ENCODE measurements at regions not wholly inside any gene's neighbourhood (a gene's known extent, or its start where the extent isn't known, plus 50 kb on each side); places are given as distances from the start of the nearest gene placed in this dataset.

GRCh38 chr14:61950340-61950739, 188.1 kb downstream of the SNAPC1 start:
- H3K4me3 ChIP-seq, result no peak overlapping the region
- 71 to 77% (median 73%) methylated on average over 3 of the region's 3 CpGs for WGBS, 4 donors
- intact Hi-C loops (cut with DNase I), result no loop called here
- H3K9me3 ChIP-seq, result peaks cover 0 to 3% (median 0%) of the 10 kb centered on the region in 12 donors
- H3K4me1 ChIP-seq, result no peaks in the 10 kb centered on the region
- no peak for TF ChIP-seq CTCF (IDR thresholded peaks at IDR 0.05)
- TF ChIP-seq POLR2A (IDR thresholded peaks at IDR 0.05), result no peak
- no peak for ATAC-seq
- no peaks in the 10 kb centered on the region for H3K36me3 ChIP-seq
- DNase-seq, result no peak
- H3K27ac ChIP-seq, result no peak overlapping the region
- no peaks in the 10 kb centered on the region for H3K27me3 ChIP-seq

GRCh38 chr14:61953602-61954001, 191.4 kb downstream of the SNAPC1 start:
- Histone ChIP-seq H3K9me3 (peaks cover 0 to 25% (median 8%) of the 10 kb centered on the region in 12 donors), H3K4me3 (no peak overlapping the region), H3K27me3 (no peaks in the 10 kb centered on the region), H3K4me1 (no peaks in the 10 kb centered on the region), H3K27ac (no peak overlapping the region), H3K36me3 (no peaks in the 10 kb centered on the region)
- TF ChIP-seq CTCF (IDR thresholded peaks at IDR 0.05) (no peak), POLR2A (IDR thresholded peaks at IDR 0.05) (no peak)
- DNase-seq (no peak), ATAC-seq (no peak)
- intact Hi-C loops (cut with DNase I), result no loop called here
- WGBS, 4 donors, result 49 to 64% (median 59%) methylated on average over 1 of the region's 1 CpG

GRCh38 chr14:61954306-61954705, 192.1 kb downstream of the SNAPC1 start:
- no peaks in the 10 kb centered on the region for H3K4me1 ChIP-seq
- ATAC-seq (no peak), DNase-seq (no peak)
- no peaks in the 10 kb centered on the region for H3K27me3 ChIP-seq
- TF ChIP-seq CTCF (IDR thresholded peaks at IDR 0.05) (no peak), POLR2A (IDR thresholded peaks at IDR 0.05) (no peak)
- H3K36me3 ChIP-seq, result no peaks in the 10 kb centered on the region
- 73 to 77% (median 75%) methylated on average over 3 of the region's 3 CpGs for WGBS, 4 donors
- H3K4me3 ChIP-seq, result no peak overlapping the region
- H3K27ac ChIP-seq, result no peak overlapping the region
- intact Hi-C loops (cut with DNase I), result no loop called here
- peaks cover 0 to 25% (median 8%) of the 10 kb centered on the region in 12 donors for H3K9me3 ChIP-seq

GRCh38 chr14:61956517-61956916, 194.3 kb downstream of the SNAPC1 start:
- Histone ChIP-seq H3K4me3 (no peak overlapping the region), H3K4me1 (no peaks in the 10 kb centered on the region), H3K9me3 (peaks cover 0 to 33% (median 9%) of the 10 kb centered on the region in 12 donors), H3K36me3 (no peaks in the 10 kb centered on the region), H3K27ac (no peak overlapping the region), H3K27me3 (no peaks in the 10 kb centered on the region)
- 78 to 88% (median 83%) methylated on average over 1 of the region's 1 CpG for WGBS, 4 donors
- TF ChIP-seq CTCF (IDR thresholded peaks at IDR 0.05) (no peak), POLR2A (IDR thresholded peaks at IDR 0.05) (no peak)
- ATAC-seq (no peak), DNase-seq (no peak)
- intact Hi-C loops (cut with DNase I), result no loop called here

All from heart left ventricle (tissue), 16 donors.